Keratinocyte (primary cell): ENCODE measurements at regions not wholly inside any gene's neighbourhood (a gene's known extent, or its start where the extent isn't known, plus 50 kb on each side); places are given as distances from the start of the nearest gene placed in this dataset.

Source experiments
- DNase-seq: peaks from one replicate; pipeline ENCODE4 v3.0.0-alpha.2; 2011; ENCODE audit warnings: low read depth, missing footprints, low spot score
- FAIRE-seq: peaks from 2 replicates; lab custom pipeline; 2011; peaks lifted over from hg19 to GRCh38; lab: Jason Lieb, UNC
- H2AFZ ChIP-seq: 2 replicates; pipeline ENCODE4 v1.6.0; 2012; ENCODE audit warnings: low read length, control low read depth, inconsistent platforms; ENCODE audit not compliant: control insufficient read depth
- H3K27ac ChIP-seq: 2 replicates; pipeline ENCODE4 v1.5.1; 2011; ENCODE audit warnings: low read length; ENCODE audit not compliant: control insufficient read depth, insufficient read depth
- H3K27me3 ChIP-seq: 3 replicates; pipeline ENCODE4 v1.6.0; 2011; ENCODE audit warnings: low read length; ENCODE audit not compliant: control insufficient read depth, insufficient read depth; ENCODE audit errors: extremely low read depth
- H3K36me3 ChIP-seq, 2 experiments: 2 replicates in 1 of 2; 3 replicates in 1 of 2; pipeline ENCODE4 v1.5.1; 2011; ENCODE audit warnings: low read length in 2 of 2, mild to moderate bottlenecking in 1 of 2; ENCODE audit not compliant: control insufficient read depth in 2 of 2, insufficient read depth in 2 of 2; ENCODE audit errors: extremely low read depth in 1 of 2
- H3K4me1 ChIP-seq: 3 replicates; pipeline ENCODE4 v1.5.1; 2011; ENCODE audit warnings: low read length; ENCODE audit not compliant: control insufficient read depth, insufficient read depth; ENCODE audit errors: extremely low read depth
- H3K4me2 ChIP-seq: 3 replicates; pipeline ENCODE4 v1.6.0; 2011; ENCODE audit warnings: low read depth, low read length; ENCODE audit not compliant: control insufficient read depth, insufficient read depth; ENCODE audit errors: extremely low read depth
- H3K4me3 ChIP-seq, 3 experiments: fragments of 200-600 bp in 1 of 3; sonication (generic) in 1 of 3; 2 replicates in 2 of 3; 3 replicates in 1 of 3; pipeline ENCODE4 v1.5.1; 2011 to 2016; ENCODE audit warnings: low read length in 3 of 3, mild to moderate bottlenecking in 3 of 3, control low read depth in 2 of 3, inconsistent platforms in 1 of 3, low read depth in 1 of 3, mixed read lengths in 1 of 3, mixed run types in 1 of 3, moderate library complexity in 1 of 3; ENCODE audit not compliant: control insufficient read depth in 2 of 3, insufficient read depth in 2 of 3; ENCODE audit errors: extremely low read depth in 1 of 3
- H3K79me2 ChIP-seq: 2 replicates; pipeline ENCODE4 v1.6.0; 2012; ENCODE audit warnings: low read length; ENCODE audit not compliant: control insufficient read depth, insufficient read depth
- H3K9ac ChIP-seq: 3 replicates; pipeline ENCODE4 v1.6.0; 2011; ENCODE audit warnings: low read length; ENCODE audit not compliant: control insufficient read depth, insufficient read depth; ENCODE audit errors: extremely low read depth
- H3K9me1 ChIP-seq: 3 replicates; pipeline ENCODE4 v1.6.0; 2011; ENCODE audit warnings: low read length; ENCODE audit not compliant: control insufficient read depth, insufficient read depth; ENCODE audit errors: extremely low read depth
- H3K9me3 ChIP-seq: 2 replicates; pipeline ENCODE4 v1.5.1; 2012; ENCODE audit warnings: low read depth, low read length; ENCODE audit not compliant: control insufficient read depth
- H4K20me1 ChIP-seq: 3 replicates; pipeline ENCODE4 v1.6.0; 2011; ENCODE audit warnings: low read length; ENCODE audit not compliant: control insufficient read depth, insufficient read depth; ENCODE audit errors: extremely low read depth
- EZH2 ChIP-seq: IDR thresholded peaks from one replicate; pipeline ENCODE4 v1.6.1; 2012; ENCODE audit warnings: inconsistent platforms, mild to moderate bottlenecking, low read length, moderate library complexity
- dilution Hi-C: fragments of 300-500 bp; cut with MboI; formaldehyde crosslinking; loops from one replicate; pipeline ENCODE4 v1.7.0; 2020; ENCODE audit warnings: low sequenced_read_pairs; ENCODE audit not compliant: extremely low pct_ligation_motif_present
- TF ChIP-seq, protein P1 (sequence below), 3 experiments: IDR thresholded peaks in 1 of 3; conservative IDR thresholded peaks in 1 of 3; optimal IDR thresholded peaks in 1 of 3; 2 replicates in 2 of 3; 3 replicates in 1 of 3; pipeline versions ENCODE3 to v1.5.1; 2011; ENCODE audit warnings: low read length in 3 of 3, mild to moderate bottlenecking in 3 of 3, moderate library complexity in 2 of 3, control low read depth in 1 of 3, inconsistent platforms in 1 of 3; ENCODE audit not compliant: insufficient read depth in 2 of 3; ENCODE audit errors: extremely low read depth in 1 of 3

DNA sequence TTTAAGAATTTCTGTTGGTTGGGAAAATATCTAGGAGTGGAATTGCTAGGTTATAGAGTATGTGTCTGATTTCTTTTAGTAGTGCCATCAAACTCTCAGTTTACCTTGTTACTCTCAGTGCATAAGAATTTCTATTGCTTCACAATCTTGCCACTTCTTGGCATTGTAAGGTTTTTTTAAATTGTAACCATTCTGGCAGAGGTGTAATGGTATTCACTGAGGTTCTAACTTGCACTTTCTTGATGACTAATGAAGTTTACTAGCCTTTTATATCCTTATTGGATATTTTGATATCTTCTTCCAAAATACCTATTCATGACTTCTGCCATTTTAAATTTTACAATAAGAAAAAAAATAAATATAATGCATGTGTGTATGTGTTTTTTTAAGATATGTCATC is 478.0 kb downstream of the NAV3 start:
- Histone ChIP-seq H3K4me3 (no peak overlapping the region), H3K27ac (no peak overlapping the region), H3K9me3 (no peaks in the 10 kb centered on the region), H2AFZ (no peak overlapping the region), H3K27me3 (no peaks in the 10 kb centered on the region), H4K20me1 (no peaks in the 10 kb centered on the region), H3K4me2 (no peak overlapping the region), H3K9me1 (no peaks in the 10 kb centered on the region), H3K4me1 (no peaks in the 10 kb centered on the region), H3K36me3 (no peaks in the 10 kb centered on the region), H3K9ac (no peak overlapping the region), H3K79me2 (no peaks in the 10 kb centered on the region)
- dilution Hi-C loops, result no loop called here
- no peak for FAIRE-seq
- no peak for DNase-seq
- no peak for TF ChIP-seq EZH2
- TF ChIP-seq, protein P1, sequence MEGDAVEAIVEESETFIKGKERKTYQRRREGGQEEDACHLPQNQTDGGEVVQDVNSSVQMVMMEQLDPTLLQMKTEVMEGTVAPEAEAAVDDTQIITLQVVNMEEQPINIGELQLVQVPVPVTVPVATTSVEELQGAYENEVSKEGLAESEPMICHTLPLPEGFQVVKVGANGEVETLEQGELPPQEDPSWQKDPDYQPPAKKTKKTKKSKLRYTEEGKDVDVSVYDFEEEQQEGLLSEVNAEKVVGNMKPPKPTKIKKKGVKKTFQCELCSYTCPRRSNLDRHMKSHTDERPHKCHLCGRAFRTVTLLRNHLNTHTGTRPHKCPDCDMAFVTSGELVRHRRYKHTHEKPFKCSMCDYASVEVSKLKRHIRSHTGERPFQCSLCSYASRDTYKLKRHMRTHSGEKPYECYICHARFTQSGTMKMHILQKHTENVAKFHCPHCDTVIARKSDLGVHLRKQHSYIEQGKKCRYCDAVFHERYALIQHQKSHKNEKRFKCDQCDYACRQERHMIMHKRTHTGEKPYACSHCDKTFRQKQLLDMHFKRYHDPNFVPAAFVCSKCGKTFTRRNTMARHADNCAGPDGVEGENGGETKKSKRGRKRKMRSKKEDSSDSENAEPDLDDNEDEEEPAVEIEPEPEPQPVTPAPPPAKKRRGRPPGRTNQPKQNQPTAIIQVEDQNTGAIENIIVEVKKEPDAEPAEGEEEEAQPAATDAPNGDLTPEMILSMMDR (optimal IDR thresholded peaks at IDR 0.05 in 1 of 3, IDR thresholded peaks at IDR 0.05 in 1 of 3, conservative IDR thresholded peaks at IDR 0.05 in 1 of 3; ENCODE audit: extremely low read depth in 1 of 3, insufficient read depth in 2 of 3, low read length in 3 of 3), result no peak

DNA sequence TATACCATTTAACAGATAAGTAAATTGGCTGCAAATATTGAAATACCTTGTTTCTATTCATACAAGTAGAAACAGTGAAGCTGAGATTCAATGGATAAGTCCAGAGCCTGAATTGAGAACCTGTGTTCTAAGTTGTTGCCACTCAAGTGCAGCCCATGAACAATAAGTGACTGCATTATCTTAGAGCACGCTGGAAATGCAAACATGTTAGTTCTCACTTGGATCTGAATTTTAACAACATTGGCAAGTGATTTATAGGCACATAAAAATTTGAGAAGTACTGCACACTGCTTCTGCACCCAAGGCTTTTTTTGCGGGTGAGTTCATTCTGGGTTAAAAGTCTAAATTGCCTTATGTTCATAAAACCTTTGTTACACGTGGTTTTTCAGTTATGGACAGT is 484.3 kb downstream of the NAV3 start:
- TF ChIP-seq, protein P1 (optimal IDR thresholded peaks at IDR 0.05 in 1 of 3, IDR thresholded peaks at IDR 0.05 in 1 of 3, conservative IDR thresholded peaks at IDR 0.05 in 1 of 3; ENCODE audit: extremely low read depth in 1 of 3, insufficient read depth in 2 of 3, low read length in 3 of 3), result no peak
- TF ChIP-seq EZH2, result no peak
- dilution Hi-C loops, result no loop called here
- Histone ChIP-seq H3K79me2 (no peaks in the 10 kb centered on the region), H4K20me1 (no peaks in the 10 kb centered on the region), H3K27ac (no peak overlapping the region), H3K9me1 (no peaks in the 10 kb centered on the region), H3K4me2 (no peak overlapping the region), H2AFZ (no peak overlapping the region), H3K27me3 (no peaks in the 10 kb centered on the region), H3K9ac (no peak overlapping the region), H3K36me3 (no peaks in the 10 kb centered on the region), H3K9me3 (no peaks in the 10 kb centered on the region), H3K4me1 (no peaks in the 10 kb centered on the region), H3K4me3 (no peak overlapping the region)
- no peak for FAIRE-seq
- no peak for DNase-seq
